Upper lobe of left lung (tissue), 6 donors: ENCODE measurements at regions not wholly inside any gene's neighbourhood (a gene's known extent, or its start where the extent isn't known, plus 50 kb on each side); places are given as distances from the start of the nearest gene placed in this dataset.

Experiments used
- ATAC-seq, 2 donors: fragments of 200-7000 bp; cut with Tn5 transposase; one replicate each; pipeline ENCODE4 v1.9.1; 2022; ENCODE audit warnings: mild to moderate bottlenecking in 2 of 2, moderate library complexity in 2 of 2; ENCODE audit not compliant: low FRiP score in 2 of 2
- DNase-seq, 2 donors: peaks; one replicate each; pipeline ENCODE4 v3.0.0-alpha.2; 2019 to 2020
- H3K27ac ChIP-seq, 4 donors: fragments of 200-600 bp; sonication (generic); one replicate each; pipeline ENCODE4 v1.5.1; 2016 to 2019
- H3K27me3 ChIP-seq, 4 donors: fragments of 200-600 bp; sonication (generic); one replicate each; pipeline ENCODE4 v1.5.1; 2017 to 2019
- H3K36me3 ChIP-seq, 4 donors: fragments of 200-600 bp; sonication (generic); one replicate each; pipeline ENCODE4 v1.5.1; 2016 to 2019
- H3K4me1 ChIP-seq, 4 donors: fragments of 200-600 bp; sonication (generic); one replicate each; pipeline ENCODE4 v1.5.1; 2018 to 2019
- H3K4me3 ChIP-seq, 4 donors: fragments of 200-600 bp; sonication (generic); one replicate each; pipeline ENCODE4 v1.5.1; 2017 to 2019; ENCODE audit warnings: mild to moderate bottlenecking in 2 of 4, moderate library complexity in 1 of 4
- H3K9me3 ChIP-seq, 4 donors: fragments of 200-600 bp; sonication (generic); one replicate each; pipeline ENCODE4 v1.5.1; 2018 to 2019
- CTCF ChIP-seq, 6 experiments: fragments of 450-650 bp in 4 of 6; fragments of 200-600 bp in 2 of 6; sonication (generic) in 2 of 6; IDR thresholded peaks; one replicate each; pipeline ENCODE4 v1.5.1; 2016 to 2019; ENCODE audit warnings: antibody characterized with exemption in 6 of 6
- EP300 ChIP-seq, 4 donors: sonication (generic); formaldehyde crosslinking; IDR thresholded peaks; one replicate each; pipeline ENCODE4 v1.5.1; 2017; ENCODE audit warnings: antibody characterized with exemption in 4 of 4, control low read depth in 2 of 4
- POLR2A ChIP-seq, 4 donors: fragments of 450-650 bp; IDR thresholded peaks; one replicate each; pipeline ENCODE4 v1.5.1; 2016 to 2017; ENCODE audit warnings: antibody characterized with exemption in 4 of 4, mild to moderate bottlenecking in 2 of 4
- POLR2AphosphoS5 ChIP-seq, 2 donors: sonication (generic); formaldehyde crosslinking; IDR thresholded peaks; one replicate each; pipeline ENCODE4 v1.5.1; 2017; ENCODE audit warnings: antibody characterized with exemption in 2 of 2
- WGBS, 2 donors: methylation state at CpG; one replicate each; pipeline ENCODE4 v1.1.5; 2017 to 2018; 5-methylcytosine and 5-hydroxymethylcytosine counted together
- donor health status: DM: no; HTN: no; CAD: no; lungs with moderate emphysema.
- donor health status: DM: no; HTN: yes; CAD: no; lungs with severe emphysema.

DNA sequence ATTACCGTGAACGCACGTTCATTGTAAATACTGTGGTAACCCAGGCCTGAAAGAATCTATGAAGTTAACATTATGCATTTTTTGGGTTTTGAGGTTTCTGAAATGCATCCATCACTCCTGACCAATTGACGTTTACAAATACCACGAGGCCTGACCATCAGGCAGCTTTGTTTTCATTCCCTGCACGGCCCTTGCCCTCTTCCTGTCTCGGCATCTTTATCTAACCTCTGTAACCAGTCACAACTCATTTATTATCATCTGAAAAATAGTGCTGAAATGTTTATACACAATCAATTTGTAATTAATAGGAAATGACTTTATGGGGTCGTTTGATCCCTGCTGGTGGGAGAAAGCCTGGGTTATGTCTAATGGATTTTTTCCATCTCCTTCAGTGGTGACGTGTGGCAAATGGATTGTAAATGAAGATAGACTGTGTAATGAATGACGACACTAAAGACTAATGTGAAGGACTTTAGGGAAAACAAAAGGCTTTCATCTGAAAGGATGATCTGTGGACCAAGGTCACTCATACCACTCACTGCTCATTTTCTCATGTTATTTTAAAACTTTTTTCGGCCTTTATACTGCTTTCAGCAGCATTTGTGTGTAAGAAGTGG is 102.7 kb upstream of the SORBS2 start:
- no peaks in the 10 kb centered on the region for H3K27me3 ChIP-seq
- H3K4me3 ChIP-seq, result no peak overlapping the region
- ATAC-seq (peak in 1 of 2 donors; percentile 40), DNase-seq (no peak)
- peaks cover 0 to 4% (median 0%) of the 10 kb centered on the region in 4 donors for H3K4me1 ChIP-seq
- TF ChIP-seq POLR2A (IDR thresholded peaks at IDR 0.05) (no peak), CTCF (IDR thresholded peaks at IDR 0.05) (no peak), POLR2AphosphoS5 (IDR thresholded peaks at IDR 0.05) (no peak), EP300 (IDR thresholded peaks at IDR 0.05) (no peak)
- H3K9me3 ChIP-seq, result no peaks in the 10 kb centered on the region
- H3K36me3 ChIP-seq, result no peaks in the 10 kb centered on the region
- H3K27ac ChIP-seq, result no peak overlapping the region
- WGBS, 2 donors, result 65 to 67% methylated on average over 11 of the region's 11 CpGs

DNA sequence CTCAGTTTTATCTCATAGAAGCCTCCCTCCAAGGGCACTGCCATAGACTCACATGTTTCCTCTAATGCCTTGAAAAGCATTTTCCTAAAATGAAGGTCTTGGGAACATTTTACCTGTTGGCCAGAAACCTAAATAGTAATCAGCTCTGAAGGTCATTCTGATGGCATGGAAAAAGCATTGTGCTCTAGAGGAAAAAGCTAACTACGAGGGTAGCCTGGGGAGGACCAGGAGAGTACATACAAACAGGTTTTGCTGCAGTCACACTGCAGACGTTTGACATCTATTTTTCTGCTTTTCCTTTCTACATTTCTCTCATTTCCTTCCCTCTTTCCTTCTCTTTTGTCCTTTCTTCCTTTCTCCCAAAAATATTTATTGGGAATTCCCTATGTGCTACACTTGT is 103.3 kb upstream of the SORBS2 start:
- 34 to 50% methylated on average over 2 of the region's 2 CpGs for WGBS, 2 donors
- no peak overlapping the region for H3K4me3 ChIP-seq
- no peak for DNase-seq
- H3K27me3 ChIP-seq, result no peaks in the 10 kb centered on the region
- no peaks in the 10 kb centered on the region for H3K9me3 ChIP-seq
- H3K27ac ChIP-seq, result no peak overlapping the region
- H3K4me1 ChIP-seq, result peaks cover 0 to 4% (median 0%) of the 10 kb centered on the region in 4 donors
- ATAC-seq, result no peak
- TF ChIP-seq CTCF (IDR thresholded peaks at IDR 0.05) (no peak), EP300 (IDR thresholded peaks at IDR 0.05) (no peak), POLR2AphosphoS5 (IDR thresholded peaks at IDR 0.05) (no peak), POLR2A (IDR thresholded peaks at IDR 0.05) (no peak)
- no peaks in the 10 kb centered on the region for H3K36me3 ChIP-seq

GRCh38 chr4:185915817-185916216 is 103.8 kb upstream of the SORBS2 start:
- Histone ChIP-seq H3K4me3 (no peak overlapping the region), H3K4me1 (peaks cover 0 to 4% (median 0%) of the 10 kb centered on the region in 4 donors), H3K9me3 (no peaks in the 10 kb centered on the region), H3K27me3 (no peaks in the 10 kb centered on the region), H3K36me3 (no peaks in the 10 kb centered on the region), H3K27ac (no peak overlapping the region)
- TF ChIP-seq CTCF (IDR thresholded peaks at IDR 0.05), result no peak
- ATAC-seq, result no peak
- 90 to 93% methylated on average over 4 of the region's 4 CpGs for WGBS, 2 donors
- DNase-seq, result no peak

DNA sequence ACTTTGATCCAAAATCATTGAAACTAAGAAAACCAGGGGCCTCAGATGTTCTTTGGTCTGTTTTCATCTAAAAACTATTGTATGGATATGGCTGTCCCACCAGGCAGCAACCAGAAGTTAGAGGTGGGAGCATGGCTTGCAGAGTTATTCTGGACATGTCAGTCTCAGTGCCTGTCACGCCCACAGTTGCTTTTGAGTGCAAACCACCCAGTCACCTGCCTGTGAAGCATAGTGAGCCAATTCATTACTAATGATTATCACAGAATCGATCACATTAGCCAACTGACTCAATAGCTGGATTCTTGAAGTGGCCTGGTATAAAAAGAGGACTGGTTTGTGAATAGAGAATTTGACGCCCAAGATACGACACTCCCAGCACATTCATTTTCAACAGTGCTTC is 104.2 kb upstream of the SORBS2 start:
- H3K36me3 ChIP-seq, result no peaks in the 10 kb centered on the region
- DNase-seq, result no peak
- TF ChIP-seq CTCF (IDR thresholded peaks at IDR 0.05), result no peak
- TF ChIP-seq POLR2A (IDR thresholded peaks at IDR 0.05), result no peak
- TF ChIP-seq POLR2AphosphoS5 (IDR thresholded peaks at IDR 0.05), result no peak
- TF ChIP-seq EP300 (IDR thresholded peaks at IDR 0.05), result no peak
- 87 to 98% methylated on average over 4 of the region's 4 CpGs for WGBS, 2 donors
- H3K4me1 ChIP-seq, result peaks cover 0 to 4% (median 0%) of the 10 kb centered on the region in 4 donors
- no peaks in the 10 kb centered on the region for H3K9me3 ChIP-seq
- no peak overlapping the region for H3K27ac ChIP-seq
- H3K27me3 ChIP-seq, result no peaks in the 10 kb centered on the region
- no peak for ATAC-seq
- no peak overlapping the region for H3K4me3 ChIP-seq

DNA sequence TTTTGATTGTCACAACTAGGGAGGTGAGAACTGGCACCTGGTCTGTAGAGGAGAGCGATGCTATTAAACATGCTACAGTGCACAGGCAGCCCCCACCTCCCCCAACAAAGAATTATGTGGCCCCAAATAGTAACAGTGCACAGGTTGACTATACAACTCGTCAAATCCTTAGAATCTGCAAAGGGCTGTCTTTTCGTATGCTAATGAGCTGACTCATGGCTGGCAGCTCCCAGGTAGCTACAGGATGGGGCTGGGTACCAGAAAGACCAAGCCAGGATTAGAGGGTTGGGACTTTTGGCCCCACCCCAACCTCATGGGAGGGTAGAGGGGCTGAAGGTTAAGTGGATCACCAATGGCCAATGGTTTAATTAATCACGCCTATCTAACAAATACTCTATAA is 104.7 kb upstream of the SORBS2 start:
- Histone ChIP-seq H3K9me3 (no peaks in the 10 kb centered on the region), H3K4me3 (no peak overlapping the region), H3K36me3 (no peaks in the 10 kb centered on the region), H3K4me1 (peaks cover 0 to 4% (median 0%) of the 10 kb centered on the region in 4 donors), H3K27ac (no peak overlapping the region), H3K27me3 (no peaks in the 10 kb centered on the region)
- DNase-seq (no peak), ATAC-seq (no peak)
- WGBS, 2 donors, result 82 to 87% methylated on average over 4 of the region's 4 CpGs
- TF ChIP-seq CTCF (IDR thresholded peaks at IDR 0.05) (no peak), EP300 (IDR thresholded peaks at IDR 0.05) (no peak), POLR2AphosphoS5 (IDR thresholded peaks at IDR 0.05) (no peak), POLR2A (IDR thresholded peaks at IDR 0.05) (no peak)
